Neutrophil (primary cell): ENCODE measurements at regions not wholly inside any gene's neighbourhood (a gene's known extent, or its start where the extent isn't known, plus 50 kb on each side); places are given as distances from the start of the nearest gene placed in this dataset.

Experiments
- H3K27ac ChIP-seq: fragments of 200-600 bp; sonication (generic); 2 replicates; pipeline ENCODE4 v1.5.1; 2016; ENCODE audit warnings: mild to moderate bottlenecking, moderate library complexity
- H3K27me3 ChIP-seq: fragments of 200-600 bp; sonication (generic); 2 replicates; pipeline ENCODE4 v1.6.0; 2016; ENCODE audit warnings: mild to moderate bottlenecking
- H3K36me3 ChIP-seq: fragments of 200-600 bp; sonication (generic); 2 replicates; pipeline ENCODE4 v1.5.1; 2017
- H3K4me1 ChIP-seq, 2 experiments: fragments of 200-600 bp in 1 of 2; sonication (generic) in 1 of 2; 1 replicate in 1 of 2; 2 replicates in 1 of 2; pipeline versions ENCODE4 v1.5.1 to v1.6.1; 2013 to 2016; ENCODE audit warnings: low read depth in 1 of 2, low read length in 1 of 2, mild to moderate bottlenecking in 1 of 2, moderate library complexity in 1 of 2; ENCODE audit not compliant: control insufficient read depth in 1 of 2, insufficient read depth in 1 of 2
- H3K4me3 ChIP-seq, 2 experiments: fragments of 200-600 bp in 1 of 2; sonication (generic) in 1 of 2; 1 replicate in 1 of 2; 2 replicates in 1 of 2; pipeline ENCODE4 v1.5.1; 2013 to 2016; ENCODE audit warnings: low read depth in 1 of 2, low read length in 1 of 2, mild to moderate bottlenecking in 1 of 2, moderate library complexity in 1 of 2
- H3K9me3 ChIP-seq: fragments of 200-600 bp; sonication (generic); 2 replicates; pipeline ENCODE4 v1.5.1; 2016
- TF ChIP-seq, protein P1 (sequence below): fragments of 200-600 bp; sonication (generic); IDR thresholded peaks from 2 replicates; pipeline ENCODE4 v1.5.1; 2016; ENCODE audit warnings: antibody characterized with exemption

DNA sequence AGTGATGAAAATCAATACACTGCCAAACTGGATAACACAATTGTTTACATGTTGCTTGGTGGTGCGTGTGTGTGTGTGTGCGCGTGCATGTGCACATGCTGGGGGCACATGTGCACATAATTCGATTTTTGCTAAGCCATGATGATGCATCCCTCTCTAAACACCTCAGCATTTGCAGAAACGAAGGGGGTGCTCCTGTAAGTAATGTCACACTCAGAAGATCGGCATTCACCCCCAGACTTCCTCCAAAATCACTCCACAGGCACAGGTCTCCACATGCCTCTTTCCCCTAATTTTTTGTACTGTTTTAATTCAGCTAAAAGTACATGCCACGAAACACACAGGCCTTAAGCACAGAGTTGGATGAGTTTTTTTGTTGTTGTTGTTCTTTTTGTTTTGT lies 341.5 kb downstream of the SHANK2 start:
- Histone ChIP-seq H3K4me1 (no peaks in the 10 kb centered on the region), H3K27ac (no peak overlapping the region), H3K9me3 (no peaks in the 10 kb centered on the region), H3K27me3 (peaks cover 14% of the 10 kb centered on the region), H3K4me3 (no peak overlapping the region), H3K36me3 (no peaks in the 10 kb centered on the region)
- TF ChIP-seq, protein P1, sequence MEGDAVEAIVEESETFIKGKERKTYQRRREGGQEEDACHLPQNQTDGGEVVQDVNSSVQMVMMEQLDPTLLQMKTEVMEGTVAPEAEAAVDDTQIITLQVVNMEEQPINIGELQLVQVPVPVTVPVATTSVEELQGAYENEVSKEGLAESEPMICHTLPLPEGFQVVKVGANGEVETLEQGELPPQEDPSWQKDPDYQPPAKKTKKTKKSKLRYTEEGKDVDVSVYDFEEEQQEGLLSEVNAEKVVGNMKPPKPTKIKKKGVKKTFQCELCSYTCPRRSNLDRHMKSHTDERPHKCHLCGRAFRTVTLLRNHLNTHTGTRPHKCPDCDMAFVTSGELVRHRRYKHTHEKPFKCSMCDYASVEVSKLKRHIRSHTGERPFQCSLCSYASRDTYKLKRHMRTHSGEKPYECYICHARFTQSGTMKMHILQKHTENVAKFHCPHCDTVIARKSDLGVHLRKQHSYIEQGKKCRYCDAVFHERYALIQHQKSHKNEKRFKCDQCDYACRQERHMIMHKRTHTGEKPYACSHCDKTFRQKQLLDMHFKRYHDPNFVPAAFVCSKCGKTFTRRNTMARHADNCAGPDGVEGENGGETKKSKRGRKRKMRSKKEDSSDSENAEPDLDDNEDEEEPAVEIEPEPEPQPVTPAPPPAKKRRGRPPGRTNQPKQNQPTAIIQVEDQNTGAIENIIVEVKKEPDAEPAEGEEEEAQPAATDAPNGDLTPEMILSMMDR = no peak

DNA sequence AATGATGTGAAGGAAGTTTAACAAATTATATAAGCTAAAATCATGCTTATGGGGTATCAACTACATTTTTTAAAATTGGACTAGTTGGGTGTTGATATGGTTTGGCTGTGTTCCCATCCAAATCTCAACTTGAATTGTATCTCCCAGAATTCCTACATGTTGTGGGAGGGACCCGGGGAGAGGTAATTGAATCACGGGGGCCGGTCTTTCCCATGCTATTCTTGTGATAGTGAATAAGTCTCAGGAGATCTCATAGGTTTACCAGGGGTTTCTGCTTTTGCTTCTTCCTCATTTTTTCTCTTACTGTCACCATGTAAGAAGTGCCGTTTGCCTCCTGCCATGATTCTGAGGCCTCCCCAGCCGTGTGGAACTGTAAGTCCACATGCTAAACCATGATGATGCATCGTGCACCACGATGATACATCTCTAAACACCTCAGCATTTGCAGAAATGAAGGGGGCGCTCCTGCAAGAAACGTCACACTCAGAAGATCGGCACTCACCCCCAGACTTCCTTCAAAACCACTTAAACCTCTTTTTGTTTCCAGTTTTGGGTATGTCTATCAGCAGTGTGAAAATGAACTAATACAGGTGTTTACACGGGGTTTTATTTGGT lies 340.0 kb downstream of the SHANK2 start:
- no peak overlapping the region for H3K4me3 ChIP-seq
- TF ChIP-seq, protein P1 = no peak

DNA sequence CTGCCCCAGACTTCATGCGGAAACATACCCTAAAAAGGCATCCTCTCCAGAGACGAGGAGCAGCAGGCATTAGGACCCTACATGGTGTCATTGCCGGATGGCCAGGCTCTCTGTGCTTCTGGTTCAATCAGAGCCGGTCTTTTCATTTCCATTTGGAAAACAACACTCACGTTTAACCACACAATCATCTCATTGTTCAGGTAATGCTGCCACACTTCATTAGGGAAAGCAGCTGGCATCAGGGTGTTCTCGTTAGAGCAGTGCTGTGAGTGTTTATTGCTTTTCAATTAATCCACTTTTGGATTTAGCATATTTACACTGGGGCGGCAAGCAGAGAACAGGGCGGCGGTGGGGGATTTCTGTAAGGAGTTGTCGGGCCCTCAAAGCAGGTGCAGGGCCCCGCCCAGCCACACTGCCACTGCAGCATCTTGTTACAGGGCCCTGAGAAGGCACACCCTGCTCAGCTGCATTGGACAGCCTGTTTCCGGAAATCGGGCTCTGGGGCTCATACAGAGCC lies 338.6 kb downstream of the SHANK2 start:
- Histone ChIP-seq H3K4me1 (no peaks in the 10 kb centered on the region), H3K27me3 (peaks cover 14% of the 10 kb centered on the region), H3K36me3 (no peaks in the 10 kb centered on the region), H3K4me3 (no peak overlapping the region), H3K27ac (no peak overlapping the region), H3K9me3 (no peaks in the 10 kb centered on the region)
- TF ChIP-seq, protein P1 = no peak

More for the DNA sequence above, 340.0 kb downstream of the SHANK2 start:
- H3K27me3 ChIP-seq = peaks cover 14% of the 10 kb centered on the region
- no peaks in the 10 kb centered on the region for H3K9me3 ChIP-seq
- no peaks in the 10 kb centered on the region for H3K36me3 ChIP-seq
- H3K4me1 ChIP-seq = no peaks in the 10 kb centered on the region
- H3K27ac ChIP-seq = no peak overlapping the region

DNA sequence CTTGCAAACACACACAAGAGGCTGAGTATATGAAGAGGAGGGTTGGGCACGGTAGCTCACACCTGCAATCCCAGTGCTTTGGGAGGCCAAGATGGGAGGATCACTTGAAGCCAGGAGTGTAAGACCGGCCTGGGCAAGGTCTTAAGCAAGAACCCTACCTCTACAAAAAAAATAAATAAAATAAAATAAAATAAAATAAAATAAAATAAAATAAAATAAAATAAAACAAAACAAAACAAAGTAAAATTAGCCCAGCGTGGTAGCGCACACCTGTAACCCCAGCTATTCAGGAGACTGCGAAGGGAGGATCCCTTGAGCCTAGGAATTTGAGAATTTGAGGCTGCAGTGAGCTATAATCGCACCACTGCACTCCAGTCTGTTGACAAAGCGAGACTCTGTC lies 337.9 kb downstream of the SHANK2 start:
- no peaks in the 10 kb centered on the region for H3K36me3 ChIP-seq
- H3K9me3 ChIP-seq = no peaks in the 10 kb centered on the region
- H3K27ac ChIP-seq = no peak overlapping the region
- H3K4me3 ChIP-seq = no peak overlapping the region
- TF ChIP-seq, protein P1 = no peak
- peaks cover 14% of the 10 kb centered on the region for H3K27me3 ChIP-seq
- H3K4me1 ChIP-seq = no peaks in the 10 kb centered on the region

DNA sequence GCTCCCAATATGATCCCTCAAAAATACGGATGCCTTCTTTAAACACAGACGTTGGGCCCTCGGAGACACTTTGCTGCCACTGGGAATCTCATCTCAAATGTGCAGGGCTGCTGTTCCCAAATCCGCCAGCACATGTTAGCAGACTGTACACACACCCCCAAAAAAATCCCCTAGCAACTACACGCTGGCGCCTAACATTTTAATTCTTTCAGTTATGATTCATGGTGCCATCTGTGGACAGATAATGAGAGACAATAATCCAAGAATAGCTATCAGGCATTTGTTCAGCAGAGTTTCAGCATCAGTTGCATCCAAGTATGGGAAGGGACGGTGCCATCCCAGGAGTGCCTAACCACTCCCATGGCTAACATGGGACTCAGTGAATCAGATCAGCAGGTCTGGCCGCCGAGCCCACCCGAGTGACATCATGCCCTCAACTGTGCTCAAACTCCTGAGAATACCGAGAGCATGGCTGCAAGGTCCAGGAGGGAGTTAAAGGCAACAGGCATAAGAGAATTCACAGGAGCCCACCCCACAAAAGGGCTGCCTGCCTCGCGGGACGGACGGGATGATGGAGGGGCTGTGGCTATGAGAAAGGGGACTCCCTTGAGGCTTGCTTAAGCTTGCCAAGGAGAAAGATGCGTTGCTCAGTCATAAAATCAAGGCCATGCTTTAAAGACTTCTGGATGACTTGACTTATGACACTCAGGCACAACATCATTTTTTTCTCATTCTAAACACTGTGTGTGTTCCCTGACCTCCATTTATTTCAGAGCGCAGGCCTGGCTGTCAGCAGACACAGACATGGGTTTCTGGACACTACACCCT lies 337.0 kb downstream of the SHANK2 start:
- TF ChIP-seq, protein P1 = no peak
- Histone ChIP-seq H3K9me3 (no peaks in the 10 kb centered on the region), H3K27me3 (peaks cover 14% of the 10 kb centered on the region), H3K4me3 (no peak overlapping the region), H3K27ac (no peak overlapping the region), H3K36me3 (no peaks in the 10 kb centered on the region), H3K4me1 (no peaks in the 10 kb centered on the region)
